Activated CD4-positive, CD25-positive, alpha-beta regulatory T cell treated with anti-CD3 and anti-CD28 coated beads, Interleukin-2, amount 50 U/mL, for 72 hours (primary cell): ENCODE measurements at regions not wholly inside any gene's neighbourhood (a gene's known extent, or its start where the extent isn't known, plus 50 kb on each side); places are given as distances from the start of the nearest gene placed in this dataset.
"Not testable (repeated sequence)": the region's sequence is repeated elsewhere in the genome, so short reads cannot be mapped to it uniquely, and the experiment has no call there.

ENCODE experiments used
- DNase-seq: peaks from one replicate; pipeline ENCODE4 v3.0.0; 2021

DNA sequence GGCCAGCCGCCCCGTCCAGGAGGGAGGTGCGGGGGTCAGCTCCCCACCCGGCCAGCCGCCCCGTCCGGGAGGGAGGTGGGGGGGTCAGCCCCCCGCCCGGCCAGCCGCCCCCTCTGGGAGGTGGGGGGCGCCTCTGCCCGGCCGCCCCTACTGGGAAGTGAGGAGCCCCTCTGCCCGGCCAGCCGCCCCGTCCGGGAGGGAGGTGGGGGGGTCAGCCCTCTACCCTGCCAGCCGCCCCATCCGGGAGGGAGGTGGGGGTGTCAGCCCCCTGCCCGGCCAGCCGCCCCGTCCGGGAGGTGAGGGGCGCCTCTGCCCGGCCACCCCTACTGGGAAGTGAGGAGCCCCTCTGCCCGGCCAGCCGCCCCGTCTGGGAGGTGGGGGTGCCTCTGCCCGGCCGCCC is 61.5 kb upstream of the LMCD1 start:
- DNase-seq: not testable (repeated sequence)

DNA sequence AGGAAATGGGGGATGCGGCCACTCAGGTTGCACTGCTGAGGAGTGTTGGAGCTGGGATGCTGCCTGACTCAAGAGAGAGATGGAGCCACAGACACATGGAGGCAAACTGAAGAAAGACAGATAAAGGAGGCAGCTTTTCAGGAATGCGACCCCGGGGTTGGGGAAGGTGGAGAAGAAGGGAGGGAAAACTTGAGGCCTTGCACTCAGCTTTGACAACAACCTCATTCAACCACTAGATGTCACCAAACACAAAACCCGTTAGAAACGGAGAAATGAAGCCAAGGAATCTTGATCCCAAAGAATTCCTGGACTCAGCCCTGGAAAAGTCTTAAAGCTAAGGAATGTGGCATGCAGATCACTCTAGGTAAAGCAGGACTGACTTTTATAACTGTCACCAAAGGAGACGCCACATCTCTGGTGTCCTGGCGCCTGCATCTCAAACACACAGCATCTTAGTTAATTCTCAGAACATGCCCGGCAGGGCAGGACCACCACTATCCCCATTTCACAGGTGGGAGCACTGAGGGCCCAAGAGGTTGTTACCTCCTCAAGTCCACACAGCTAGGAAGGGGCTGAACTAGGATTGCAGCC is 59.6 kb upstream of the LMCD1 start:
- DNase-seq: no peak

DNA sequence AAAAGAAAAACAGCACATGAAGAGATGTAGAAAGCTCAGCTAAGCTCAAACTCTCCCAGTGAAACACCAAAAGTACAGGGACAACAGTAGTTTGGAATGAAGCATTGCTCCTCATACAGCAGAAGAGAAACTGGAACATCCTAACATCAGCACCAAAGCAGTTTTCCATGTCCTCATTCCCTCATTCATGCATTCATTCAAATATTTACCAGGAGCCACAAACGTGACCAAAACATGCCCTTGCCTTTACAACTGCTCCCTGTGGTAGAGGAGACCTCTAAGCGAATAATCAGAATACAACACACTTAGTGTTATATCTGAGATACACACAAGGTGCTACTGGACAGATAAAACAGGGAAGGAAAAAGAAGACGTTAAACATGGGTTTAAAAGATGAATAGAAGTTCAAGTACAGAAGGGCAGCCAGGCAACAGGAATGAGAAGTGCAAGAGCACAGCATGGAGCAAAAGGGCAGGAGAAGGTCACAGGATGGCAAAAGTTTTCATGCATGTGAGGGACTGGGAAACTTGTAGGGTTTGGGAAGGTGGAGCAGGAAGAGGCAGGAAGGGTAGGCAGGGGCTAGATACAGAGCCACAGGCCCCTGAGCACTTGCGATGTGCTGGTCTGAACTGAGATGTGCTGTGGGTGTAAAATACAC is 58.5 kb upstream of the LMCD1 start:
- no peak for DNase-seq

DNA sequence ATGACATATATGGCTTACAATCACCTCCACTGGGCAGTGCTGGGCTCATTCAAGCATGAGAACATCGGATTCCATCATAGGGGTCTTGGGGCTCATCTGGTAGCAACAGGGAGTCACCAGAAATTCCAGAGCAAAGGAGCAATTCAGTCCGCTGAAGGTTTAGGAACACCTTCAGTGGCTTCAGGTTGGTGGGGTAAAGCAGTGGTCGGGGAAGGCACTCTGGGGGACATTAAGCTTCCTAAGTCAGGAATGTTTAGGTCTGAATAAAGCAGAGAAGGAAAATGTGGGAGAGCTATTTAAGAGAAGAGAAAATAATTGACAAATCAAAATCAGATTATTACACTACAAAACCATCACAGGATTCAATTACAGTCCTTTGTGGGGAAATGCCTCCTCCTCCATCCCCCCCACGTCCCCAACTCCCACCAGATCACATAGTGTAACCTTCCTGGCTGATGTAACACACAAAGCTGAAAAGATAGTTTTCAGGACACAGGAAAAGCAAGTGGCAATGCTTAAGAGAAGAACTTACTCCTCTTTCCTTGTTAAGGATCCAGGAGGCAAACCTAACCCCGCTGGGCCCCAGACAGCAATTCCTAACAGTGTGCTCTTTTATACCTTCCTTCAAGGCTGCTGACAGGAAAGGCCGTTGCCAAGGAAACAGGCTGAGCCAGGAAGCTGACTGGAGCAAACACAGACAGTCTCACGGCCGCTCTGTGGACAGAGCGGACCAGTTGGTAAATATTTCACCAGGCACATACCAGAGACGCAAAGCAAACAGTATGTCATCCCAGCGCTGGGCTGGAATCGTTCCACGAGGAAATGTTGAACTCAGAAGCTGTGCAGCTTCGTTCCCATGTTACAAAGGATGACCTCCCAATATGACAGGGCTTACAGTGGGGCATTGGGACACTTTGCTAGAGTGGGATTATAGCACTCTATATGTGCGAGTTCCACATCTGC is 57.5 kb upstream of the LMCD1 start:
- no peak for DNase-seq

DNA sequence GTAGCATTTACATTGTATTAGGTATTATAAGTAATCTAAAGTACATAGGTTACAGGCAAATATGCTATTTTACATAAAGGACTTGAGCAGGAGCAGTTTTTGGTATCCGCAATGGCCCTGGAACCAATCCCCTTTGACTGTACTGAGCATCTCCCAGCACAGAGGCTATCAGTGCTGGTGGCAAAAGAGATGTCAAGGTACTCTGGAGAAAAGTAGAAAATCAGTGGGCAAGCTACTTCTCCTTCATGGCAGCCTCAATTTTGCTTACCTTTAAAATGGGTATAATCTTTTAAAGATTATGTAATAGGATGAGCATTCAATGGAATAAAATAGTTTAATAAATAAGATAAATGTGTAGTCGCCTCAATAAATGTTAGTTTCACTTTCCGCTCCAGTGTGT is 56.7 kb upstream of the LMCD1 start:
- no peak for DNase-seq

DNA sequence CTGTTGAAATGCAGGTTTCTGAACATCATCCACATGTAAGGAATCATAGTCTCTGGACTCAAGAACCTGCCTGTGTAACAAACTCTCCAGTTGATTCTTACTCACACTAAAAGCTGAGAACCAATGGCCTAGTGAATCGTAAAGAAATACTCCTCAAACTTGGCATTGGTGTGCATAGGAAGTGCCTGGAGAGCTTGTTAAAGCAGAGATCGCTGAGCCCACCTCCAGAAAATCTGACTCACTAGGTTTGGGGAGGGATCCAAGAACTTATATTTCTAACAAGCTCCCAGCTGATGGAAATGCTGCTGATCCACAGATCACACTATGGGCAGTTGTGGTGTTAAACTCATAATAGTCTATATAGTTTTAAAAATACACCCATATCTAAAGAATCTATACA is 55.8 kb upstream of the LMCD1 start:
- DNase-seq: no peak

DNA sequence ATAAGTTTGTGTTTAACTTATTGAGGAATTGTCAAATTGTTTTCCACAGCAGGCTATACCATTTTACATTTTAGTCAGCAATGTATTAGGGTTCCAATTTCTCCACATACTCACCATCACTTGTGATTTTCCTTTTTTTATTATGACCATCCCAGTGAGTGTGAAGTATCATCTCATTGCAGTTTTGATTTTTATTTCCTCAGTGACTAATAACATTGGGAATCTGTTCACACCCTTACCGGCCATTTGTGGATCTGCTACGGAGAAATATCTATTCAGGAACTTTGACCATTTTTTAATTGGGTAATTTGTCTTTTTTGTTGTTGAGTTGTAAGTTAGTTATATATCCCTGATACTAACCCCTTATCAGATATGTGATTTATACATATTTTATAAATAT is 54.8 kb upstream of the LMCD1 start:
- DNase-seq: no peak

DNA sequence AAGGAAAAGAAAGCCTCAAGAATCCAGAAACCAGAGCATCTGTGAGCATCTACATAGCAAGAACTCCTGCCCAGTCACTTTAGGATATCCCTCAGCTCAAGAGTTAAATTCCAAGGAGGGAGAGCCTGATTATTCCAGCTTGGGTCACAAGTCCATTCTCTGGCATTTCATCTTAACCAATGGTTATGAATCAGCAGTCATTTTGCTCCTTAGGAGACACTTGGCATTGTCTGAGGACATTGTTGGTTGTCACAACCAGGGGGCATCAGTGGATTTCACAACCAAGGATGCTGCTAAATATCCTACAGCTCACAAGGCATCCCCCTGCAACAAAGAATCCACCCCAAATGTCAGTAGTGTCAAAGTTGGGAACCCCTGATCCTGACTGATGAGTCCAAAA is 51.0 kb upstream of the LMCD1 start:
- no peak for DNase-seq

DNA sequence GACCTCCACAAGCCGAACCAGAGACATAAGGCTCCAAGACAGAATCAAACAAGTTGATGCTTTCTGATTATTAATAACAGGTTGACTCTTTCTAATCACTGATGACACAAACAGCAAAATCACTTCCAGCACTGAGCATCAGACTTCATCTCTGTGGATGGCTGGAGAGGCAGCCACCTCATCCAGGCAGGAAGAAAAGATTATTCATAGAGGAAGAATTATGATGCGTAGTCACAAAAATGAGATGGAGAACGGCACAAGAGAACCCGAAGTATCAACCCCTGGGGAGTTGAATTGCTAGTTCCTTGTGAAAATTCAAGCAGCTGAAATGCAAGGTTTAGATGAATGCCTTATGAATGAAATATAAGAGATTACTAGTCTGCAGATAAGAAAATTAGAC is 49.9 kb upstream of the LMCD1 start:
- DNase-seq: no peak
